ENCODE measurements at regions not wholly inside any gene's neighbourhood (a gene's known extent, or its start where the extent isn't known, plus 50 kb on each side); places are given as distances from the start of the nearest gene placed in this dataset.

DNA sequence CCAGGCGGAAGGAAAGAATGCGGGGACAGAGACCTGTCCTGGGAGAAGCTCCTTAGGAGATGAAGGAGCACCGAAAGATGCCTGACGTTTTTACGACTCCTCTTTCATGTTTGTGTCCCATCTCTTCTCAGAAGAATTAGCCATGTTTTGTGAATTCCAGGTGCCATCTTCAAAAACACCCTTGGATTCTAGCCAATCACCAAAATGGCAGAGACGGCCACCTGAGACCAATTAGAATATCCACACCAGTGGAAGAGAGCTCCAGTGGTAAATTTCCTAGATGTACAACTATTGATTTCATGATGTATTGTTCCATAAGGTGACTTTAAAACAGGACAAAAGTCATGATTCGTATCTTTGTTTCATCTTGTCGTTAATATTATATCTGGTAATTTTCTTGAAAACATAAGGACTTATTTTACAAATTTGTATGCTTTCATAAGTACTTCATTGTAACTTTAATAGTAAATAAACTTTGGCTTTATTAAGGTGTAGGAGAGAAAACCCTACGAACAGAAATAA, 62.3 kb upstream of the NUDT4 start:
- H3K4me3 ChIP-seq = no peak overlapping the region
- H3K4me1 ChIP-seq = no peaks in the 10 kb centered on the region
- no peak overlapping the region for H3K27ac ChIP-seq
- H3K9me3 ChIP-seq = no peaks in the 10 kb centered on the region
- intact Hi-C loops (cut with DNase I; ENCODE audit: low total_unique reads) = no loop called here
- no peaks in the 10 kb centered on the region for H3K36me3 ChIP-seq
- TF ChIP-seq POLR2A (IDR thresholded peaks at IDR 0.05) = no peak
- TF ChIP-seq, protein P1, sequence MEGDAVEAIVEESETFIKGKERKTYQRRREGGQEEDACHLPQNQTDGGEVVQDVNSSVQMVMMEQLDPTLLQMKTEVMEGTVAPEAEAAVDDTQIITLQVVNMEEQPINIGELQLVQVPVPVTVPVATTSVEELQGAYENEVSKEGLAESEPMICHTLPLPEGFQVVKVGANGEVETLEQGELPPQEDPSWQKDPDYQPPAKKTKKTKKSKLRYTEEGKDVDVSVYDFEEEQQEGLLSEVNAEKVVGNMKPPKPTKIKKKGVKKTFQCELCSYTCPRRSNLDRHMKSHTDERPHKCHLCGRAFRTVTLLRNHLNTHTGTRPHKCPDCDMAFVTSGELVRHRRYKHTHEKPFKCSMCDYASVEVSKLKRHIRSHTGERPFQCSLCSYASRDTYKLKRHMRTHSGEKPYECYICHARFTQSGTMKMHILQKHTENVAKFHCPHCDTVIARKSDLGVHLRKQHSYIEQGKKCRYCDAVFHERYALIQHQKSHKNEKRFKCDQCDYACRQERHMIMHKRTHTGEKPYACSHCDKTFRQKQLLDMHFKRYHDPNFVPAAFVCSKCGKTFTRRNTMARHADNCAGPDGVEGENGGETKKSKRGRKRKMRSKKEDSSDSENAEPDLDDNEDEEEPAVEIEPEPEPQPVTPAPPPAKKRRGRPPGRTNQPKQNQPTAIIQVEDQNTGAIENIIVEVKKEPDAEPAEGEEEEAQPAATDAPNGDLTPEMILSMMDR (IDR thresholded peaks at IDR 0.05) = no peak
- no peak for DNase-seq
- H3K27me3 ChIP-seq = no peaks in the 10 kb centered on the region

DNA sequence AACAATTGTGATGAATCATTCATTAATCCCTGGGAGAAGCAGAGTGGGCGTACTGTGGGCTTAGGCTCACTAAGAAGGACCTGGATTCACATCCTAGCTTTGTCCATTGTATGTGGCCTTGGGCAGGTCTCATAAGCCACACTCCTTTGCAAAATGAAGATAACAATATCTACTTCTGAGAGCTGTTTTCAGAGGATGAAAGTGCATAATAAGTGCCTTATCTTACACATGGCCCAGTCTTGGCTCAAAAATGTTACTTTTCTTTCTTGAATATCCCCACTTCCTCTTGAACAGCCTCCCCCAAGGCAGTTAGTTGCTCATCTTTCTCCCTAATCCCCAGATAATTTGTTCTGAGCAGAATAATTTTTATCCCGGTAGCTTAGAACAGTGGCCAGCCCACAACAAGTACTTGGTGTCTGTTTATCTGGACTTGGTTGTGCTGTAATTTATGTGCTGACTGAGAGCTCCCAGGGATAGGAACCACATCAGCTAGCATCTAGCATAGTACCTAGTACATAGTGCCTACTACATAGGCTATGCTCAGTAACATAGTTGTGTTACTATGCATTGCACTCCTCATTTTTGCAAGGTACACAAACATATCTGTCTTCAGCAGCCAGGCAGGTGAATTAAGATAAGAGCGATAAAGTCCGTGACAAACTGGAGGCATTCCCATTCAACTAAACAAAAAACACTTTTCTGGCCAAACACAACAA, 61.7 kb upstream of the NUDT4 start:
- intact Hi-C loops (cut with DNase I; ENCODE audit: low total_unique reads) = no loop called here
- H3K27ac ChIP-seq = no peak overlapping the region

DNA sequence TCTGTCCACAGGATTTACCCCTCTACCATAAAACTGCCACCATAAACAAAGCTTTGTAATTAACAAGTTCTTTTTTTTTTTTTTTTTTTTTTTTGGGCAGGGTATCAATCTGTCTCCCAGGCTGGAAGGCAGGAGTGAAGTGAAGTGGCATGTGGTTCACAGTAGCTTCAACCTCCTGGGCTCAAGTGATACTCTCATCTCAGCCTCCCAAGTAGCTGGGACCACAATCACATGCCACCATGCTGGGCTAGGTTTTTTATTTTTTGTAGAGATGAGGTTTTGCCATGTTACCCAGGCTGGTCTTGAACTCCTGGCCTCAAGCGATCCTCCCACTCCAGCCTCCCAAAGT, 61.1 kb upstream of the NUDT4 start:
- Histone ChIP-seq H3K36me3 (no peaks in the 10 kb centered on the region), H3K4me1 (no peaks in the 10 kb centered on the region), H3K9me3 (no peaks in the 10 kb centered on the region), H3K4me3 (no peak overlapping the region), H3K27me3 (no peaks in the 10 kb centered on the region), H3K27ac (no peak overlapping the region)
- no peak for TF ChIP-seq POLR2A (IDR thresholded peaks at IDR 0.05)
- TF ChIP-seq, protein P1 (IDR thresholded peaks at IDR 0.05) = no peak
- intact Hi-C loops (cut with DNase I; ENCODE audit: low total_unique reads) = no loop called here
- DNase-seq = no peak

More for the DNA sequence above, 61.7 kb upstream of the NUDT4 start:
- H3K9me3 ChIP-seq = no peaks in the 10 kb centered on the region
- H3K36me3 ChIP-seq = no peaks in the 10 kb centered on the region
- no peak for DNase-seq
- H3K27me3 ChIP-seq = no peaks in the 10 kb centered on the region
- TF ChIP-seq, protein P1 (IDR thresholded peaks at IDR 0.05) = no peak
- TF ChIP-seq POLR2A (IDR thresholded peaks at IDR 0.05) = no peak
- no peak overlapping the region for H3K4me3 ChIP-seq
- no peaks in the 10 kb centered on the region for H3K4me1 ChIP-seq

DNA sequence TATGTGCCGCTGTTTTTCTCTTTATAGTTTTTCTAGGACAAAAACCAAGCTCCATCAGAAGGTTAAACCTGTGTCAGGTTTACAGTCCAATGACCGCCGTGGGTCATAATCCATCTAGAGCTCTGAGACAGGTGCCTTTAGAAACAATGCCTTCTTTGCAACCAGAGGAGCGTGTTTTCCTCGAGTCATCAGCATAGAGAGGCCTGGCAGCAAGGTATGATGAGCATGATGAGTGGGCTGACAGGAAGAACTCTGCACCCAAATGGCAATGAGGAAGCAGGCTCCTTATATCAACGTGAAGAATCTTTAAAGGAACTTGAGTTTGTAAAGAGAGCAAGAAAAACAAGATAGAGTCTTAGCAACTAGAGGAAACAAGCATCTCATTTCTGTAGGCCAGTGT, 60.5 kb upstream of the NUDT4 start:
- no peak for DNase-seq
- Histone ChIP-seq H3K27me3 (no peaks in the 10 kb centered on the region), H3K9me3 (no peaks in the 10 kb centered on the region), H3K4me1 (no peaks in the 10 kb centered on the region), H3K27ac (no peak overlapping the region), H3K4me3 (no peak overlapping the region), H3K36me3 (no peaks in the 10 kb centered on the region)
- no peak for TF ChIP-seq POLR2A (IDR thresholded peaks at IDR 0.05)
- TF ChIP-seq, protein P1 (IDR thresholded peaks at IDR 0.05) = no peak
- intact Hi-C loops (cut with DNase I; ENCODE audit: low total_unique reads) = no loop called here

DNA sequence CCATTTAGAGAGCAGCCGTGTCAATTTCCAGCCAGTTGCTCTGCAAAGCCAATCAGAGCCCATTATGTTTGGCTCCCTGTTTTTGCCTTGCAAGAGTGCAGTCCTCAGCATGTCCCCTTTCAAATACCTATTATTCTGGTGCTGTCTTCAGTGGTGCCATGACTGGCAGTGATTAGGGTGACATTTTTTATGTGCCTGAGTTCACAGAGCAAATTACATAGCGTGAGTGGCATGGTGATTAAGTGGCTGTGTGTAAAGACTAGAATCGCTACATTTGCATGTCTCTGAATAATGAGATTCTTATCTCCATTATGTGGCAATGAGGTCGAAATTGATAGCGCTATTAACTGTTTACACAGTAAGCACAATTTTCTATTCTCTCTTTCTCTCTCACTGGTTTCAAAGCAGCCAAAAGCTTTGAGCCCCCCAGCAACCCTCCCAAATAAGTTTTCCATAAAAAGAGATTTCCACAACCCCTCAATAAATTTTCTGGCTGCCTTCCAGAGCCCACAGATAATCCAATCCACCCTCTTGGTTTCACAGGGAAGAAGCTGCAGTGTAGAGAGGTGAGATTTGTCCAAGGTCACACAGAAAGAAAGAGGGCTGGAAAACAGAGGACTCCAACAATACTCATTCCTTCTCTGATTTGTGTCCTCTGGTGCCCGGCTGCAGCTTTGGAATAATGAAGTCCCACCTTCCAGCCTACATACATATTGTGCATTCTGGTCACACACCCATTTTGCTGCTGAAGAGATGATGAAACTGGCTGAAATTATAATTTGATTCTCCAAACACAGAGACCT, 58.8 kb upstream of the NUDT4 start:
- no peak overlapping the region for H3K4me3 ChIP-seq
- no peaks in the 10 kb centered on the region for H3K36me3 ChIP-seq
- TF ChIP-seq POLR2A (IDR thresholded peaks at IDR 0.05) = no peak
- TF ChIP-seq, protein P1 (IDR thresholded peaks at IDR 0.05) = no peak
- DNase-seq = no peak
- no peaks in the 10 kb centered on the region for H3K9me3 ChIP-seq
- no peaks in the 10 kb centered on the region for H3K4me1 ChIP-seq
- H3K27me3 ChIP-seq = no peaks in the 10 kb centered on the region
- H3K27ac ChIP-seq = no peak overlapping the region
- intact Hi-C loops (cut with DNase I; ENCODE audit: low total_unique reads) = no loop called here

Measured in uterus (tissue), 3 donors.